BLaER1 (cell line): ENCODE measurements at regions not wholly inside any gene's neighbourhood (a gene's known extent, or its start where the extent isn't known, plus 50 kb on each side); places are given as distances from the start of the nearest gene placed in this dataset.

Experiments used
- H3K27ac ChIP-seq: shearing (Covaris generic); formaldehyde crosslinking; 2 replicates; pipeline ENCODE4 v1.8.1; 2022
- H3K27me3 ChIP-seq: shearing (Covaris generic); formaldehyde crosslinking; 2 replicates; pipeline ENCODE4 v1.8.1; 2022
- H3K36me3 ChIP-seq: shearing (Covaris generic); formaldehyde crosslinking; 2 replicates; pipeline ENCODE4 v1.8.1; 2022
- H3K4me1 ChIP-seq: shearing (Covaris generic); formaldehyde crosslinking; 2 replicates; pipeline ENCODE4 v1.8.1; 2022
- H3K4me2 ChIP-seq: shearing (Covaris generic); formaldehyde crosslinking; 2 replicates; pipeline ENCODE4 v1.8.1; 2022
- H3K4me3 ChIP-seq: shearing (Covaris generic); formaldehyde crosslinking; 2 replicates; pipeline ENCODE4 v1.8.1; 2022
- H3K9ac ChIP-seq: shearing (Covaris generic); formaldehyde crosslinking; 2 replicates; pipeline ENCODE4 v1.8.1; 2022
- H3K9me3 ChIP-seq: shearing (Covaris generic); formaldehyde crosslinking; 2 replicates; pipeline ENCODE4 v1.8.1; 2022
- H4K20me1 ChIP-seq: shearing (Covaris generic); formaldehyde crosslinking; 2 replicates; pipeline ENCODE4 v1.8.1; 2022
- Cebpa-rat ChIP-seq: shearing (Covaris generic); IDR thresholded peaks from 2 replicates; pipeline ENCODE4 v1.8.1; 2022

- no peak overlapping the region for H3K4me3 ChIP-seq
- no peaks in the 10 kb centered on the region for H4K20me1 ChIP-seq
- TF ChIP-seq Cebpa-rat = no peak
- H3K27me3 ChIP-seq = no peaks in the 10 kb centered on the region
- H3K27ac ChIP-seq = no peak overlapping the region
- H3K36me3 ChIP-seq = no peaks in the 10 kb centered on the region
- H3K4me2 ChIP-seq = no peak overlapping the region
- no peaks in the 10 kb centered on the region for H3K9me3 ChIP-seq
- no peak overlapping the region for H3K9ac ChIP-seq
- no peaks in the 10 kb centered on the region for H3K4me1 ChIP-seq
Observed at GRCh38 chr2:122532481-122532880, 777.0 kb downstream of the TSN start.

GRCh38 chr2:122535960-122536505, 780.6 kb downstream of the TSN start:
- Histone ChIP-seq H3K36me3 (no peaks in the 10 kb centered on the region), H3K4me1 (peaks cover 14% of the 10 kb centered on the region), H3K4me3 (no peak overlapping the region), H3K9me3 (no peaks in the 10 kb centered on the region), H4K20me1 (no peaks in the 10 kb centered on the region), H3K4me2 (no peak overlapping the region), H3K27me3 (no peaks in the 10 kb centered on the region), H3K9ac (no peak overlapping the region), H3K27ac (no peak overlapping the region)
- no peak for TF ChIP-seq Cebpa-rat

GRCh38 chr2:122539311-122539710, 783.9 kb downstream of the TSN start:
- H3K4me2 ChIP-seq = 0 out of 2 replicates have a peak overlapping the region, but pooled peaks have one; percentile 28
- H3K4me1 ChIP-seq = peaks cover 14% of the 10 kb centered on the region
- no peaks in the 10 kb centered on the region for H3K36me3 ChIP-seq
- H3K4me3 ChIP-seq = no peak overlapping the region
- H3K9me3 ChIP-seq = no peaks in the 10 kb centered on the region
- no peaks in the 10 kb centered on the region for H3K27me3 ChIP-seq
- no peak overlapping the region for H3K9ac ChIP-seq
- no peak for TF ChIP-seq Cebpa-rat
- no peaks in the 10 kb centered on the region for H4K20me1 ChIP-seq
- H3K27ac ChIP-seq = no peak overlapping the region

- Histone ChIP-seq H3K4me3 (no peak overlapping the region), H3K27ac (no peak overlapping the region), H3K4me2 (no peak overlapping the region), H3K4me1 (peaks cover 14% of the 10 kb centered on the region), H3K9ac (no peak overlapping the region), H3K36me3 (no peaks in the 10 kb centered on the region), H4K20me1 (no peaks in the 10 kb centered on the region), H3K9me3 (no peaks in the 10 kb centered on the region), H3K27me3 (no peaks in the 10 kb centered on the region)
- TF ChIP-seq Cebpa-rat = no peak
Observed at GRCh38 chr2:122539920-122540319, 784.5 kb downstream of the TSN start.

- no peak for TF ChIP-seq Cebpa-rat
- H3K9me3 ChIP-seq = no peaks in the 10 kb centered on the region
- H3K27ac ChIP-seq = no peak overlapping the region
- H4K20me1 ChIP-seq = no peaks in the 10 kb centered on the region
- H3K4me3 ChIP-seq = no peak overlapping the region
- no peak overlapping the region for H3K9ac ChIP-seq
- no peaks in the 10 kb centered on the region for H3K36me3 ChIP-seq
- no peaks in the 10 kb centered on the region for H3K27me3 ChIP-seq
- H3K4me2 ChIP-seq = no peak overlapping the region
- H3K4me1 ChIP-seq = peaks cover 14% of the 10 kb centered on the region
Observed at GRCh38 chr2:122542236-122542635, 786.8 kb downstream of the TSN start.

- Histone ChIP-seq H3K27ac (no peak overlapping the region), H4K20me1 (no peaks in the 10 kb centered on the region), H3K36me3 (no peaks in the 10 kb centered on the region), H3K27me3 (no peaks in the 10 kb centered on the region), H3K9ac (no peak overlapping the region), H3K4me1 (peaks cover 14% of the 10 kb centered on the region), H3K4me3 (no peak overlapping the region), H3K9me3 (no peaks in the 10 kb centered on the region), H3K4me2 (no peak overlapping the region)
- no peak for TF ChIP-seq Cebpa-rat
Observed at GRCh38 chr2:122542646-122543045, 787.2 kb downstream of the TSN start.

- H3K9ac ChIP-seq = no peak overlapping the region
Observed at GRCh38 chr2:122543815-122544214, 788.4 kb downstream of the TSN start.

GRCh38 chr2:122545821-122546220, 790.4 kb downstream of the TSN start:
- Histone ChIP-seq H3K4me2 (no peak overlapping the region), H3K36me3 (no peaks in the 10 kb centered on the region), H3K27me3 (no peaks in the 10 kb centered on the region), H4K20me1 (no peaks in the 10 kb centered on the region), H3K4me3 (no peak overlapping the region), H3K9me3 (no peaks in the 10 kb centered on the region), H3K9ac (no peak overlapping the region), H3K27ac (no peak overlapping the region), H3K4me1 (no peaks in the 10 kb centered on the region)
- no peak for TF ChIP-seq Cebpa-rat

More at GRCh38 chr2:122543815-122544214, 788.4 kb downstream of the TSN start:
- H3K27ac ChIP-seq = no peak overlapping the region
- no peak for TF ChIP-seq Cebpa-rat
- H4K20me1 ChIP-seq = no peaks in the 10 kb centered on the region
- H3K4me1 ChIP-seq = peaks cover 6% of the 10 kb centered on the region; the same call in 1 of the 2 replicates
- no peaks in the 10 kb centered on the region for H3K36me3 ChIP-seq
- H3K4me2 ChIP-seq = no peak overlapping the region
- H3K27me3 ChIP-seq = no peaks in the 10 kb centered on the region
- H3K9me3 ChIP-seq = no peaks in the 10 kb centered on the region
- H3K4me3 ChIP-seq = no peak overlapping the region

GRCh38 chr2:122562775-122563174, 807.3 kb downstream of the TSN start:
- H3K4me2 ChIP-seq = no peak overlapping the region
- TF ChIP-seq Cebpa-rat = no peak
- no peaks in the 10 kb centered on the region for H3K4me1 ChIP-seq
- H3K4me3 ChIP-seq = no peak overlapping the region
- no peaks in the 10 kb centered on the region for H3K27me3 ChIP-seq
- H3K9ac ChIP-seq = no peak overlapping the region
- no peaks in the 10 kb centered on the region for H3K36me3 ChIP-seq
- no peaks in the 10 kb centered on the region for H3K9me3 ChIP-seq
- no peaks in the 10 kb centered on the region for H4K20me1 ChIP-seq
- no peak overlapping the region for H3K27ac ChIP-seq

- H3K4me3 ChIP-seq = no peak overlapping the region
- no peaks in the 10 kb centered on the region for H3K27me3 ChIP-seq
- H3K36me3 ChIP-seq = no peaks in the 10 kb centered on the region
- no peaks in the 10 kb centered on the region for H4K20me1 ChIP-seq
- no peak overlapping the region for H3K9ac ChIP-seq
- no peak for TF ChIP-seq Cebpa-rat
- no peaks in the 10 kb centered on the region for H3K9me3 ChIP-seq
- no peaks in the 10 kb centered on the region for H3K4me1 ChIP-seq
- H3K4me2 ChIP-seq = no peak overlapping the region
- no peak overlapping the region for H3K27ac ChIP-seq
Observed at GRCh38 chr2:122563781-122564180, 808.3 kb downstream of the TSN start.

GRCh38 chr2:122564843-122565242, 809.4 kb downstream of the TSN start:
- TF ChIP-seq Cebpa-rat = no peak
- H3K27ac ChIP-seq = no peak overlapping the region
- H3K9ac ChIP-seq = no peak overlapping the region
- H3K9me3 ChIP-seq = no peaks in the 10 kb centered on the region
- no peak overlapping the region for H3K4me2 ChIP-seq
- no peak overlapping the region for H3K4me3 ChIP-seq
- H3K4me1 ChIP-seq = no peaks in the 10 kb centered on the region
- no peaks in the 10 kb centered on the region for H4K20me1 ChIP-seq
- H3K36me3 ChIP-seq = no peaks in the 10 kb centered on the region
- no peaks in the 10 kb centered on the region for H3K27me3 ChIP-seq
